ENCODE measurements at regions not wholly inside any gene's neighbourhood (a gene's known extent, or its start where the extent isn't known, plus 50 kb on each side); places are given as distances from the start of the nearest gene placed in this dataset.

- no peak for DNase-seq
Measured at GRCh38 chr3:28104896-28105534, 136.4 kb upstream of the CMC1 start.

GRCh38 chr3:28109829-28110228, 131.6 kb upstream of the CMC1 start:
- no peak for DNase-seq

GRCh38 chr3:28110869-28111268, 130.6 kb upstream of the CMC1 start:
- DNase-seq = no peak

DNA sequence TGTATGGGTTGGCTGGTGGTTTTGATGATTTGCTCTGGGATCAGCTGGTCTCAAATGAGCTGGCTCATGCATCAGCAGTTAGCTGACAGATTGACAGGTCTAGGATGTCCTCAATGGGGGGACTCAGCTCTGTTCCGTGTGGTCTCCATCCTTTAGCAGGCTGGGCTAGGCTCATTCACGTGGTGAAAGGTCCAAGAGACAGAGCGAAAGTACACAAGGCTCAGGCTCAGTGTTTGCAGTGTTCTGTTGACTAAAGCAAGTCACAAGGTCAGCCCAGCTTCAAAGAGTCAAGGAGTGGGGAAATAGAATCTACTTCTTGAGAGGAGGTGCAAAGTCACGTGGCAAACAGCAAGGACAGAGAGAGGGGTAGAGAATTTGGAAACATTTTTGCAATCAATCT, 126.5 kb upstream of the CMC1 start:
- no peak for DNase-seq

GRCh38 chr3:28115316-28115715, 126.1 kb upstream of the CMC1 start:
- DNase-seq = no peak

- DNase-seq = no peak
Measured at GRCh38 chr3:28117598-28117997, 123.8 kb upstream of the CMC1 start.

GRCh38 chr3:28118087-28118486, 123.3 kb upstream of the CMC1 start:
- no peak for DNase-seq

- DNase-seq = peak; percentile 30
Measured at GRCh38 chr3:28122227-28122626, 119.2 kb upstream of the CMC1 start.

GRCh38 chr3:28124882-28125281, 116.5 kb upstream of the CMC1 start:
- DNase-seq = no peak

DNA sequence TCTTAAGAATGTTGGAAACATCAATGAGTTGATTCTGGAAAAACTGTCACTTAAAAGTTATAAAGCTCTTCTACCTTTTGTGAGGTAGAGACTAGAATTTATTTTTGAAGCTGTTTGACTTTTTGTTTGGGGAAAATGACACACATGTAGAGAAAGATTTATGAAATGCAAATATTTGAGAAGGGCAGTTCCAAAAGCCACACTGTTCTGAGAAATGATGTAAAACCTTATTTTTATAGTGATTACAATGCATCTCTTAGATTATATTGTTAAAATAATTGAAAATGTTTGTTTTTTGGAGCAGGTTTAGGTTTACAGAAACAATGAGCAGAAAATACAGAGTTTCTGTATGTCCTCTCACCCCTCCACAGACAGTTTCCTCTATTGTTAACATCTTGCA, 116.1 kb upstream of the CMC1 start:
- DNase-seq = no peak

DNA sequence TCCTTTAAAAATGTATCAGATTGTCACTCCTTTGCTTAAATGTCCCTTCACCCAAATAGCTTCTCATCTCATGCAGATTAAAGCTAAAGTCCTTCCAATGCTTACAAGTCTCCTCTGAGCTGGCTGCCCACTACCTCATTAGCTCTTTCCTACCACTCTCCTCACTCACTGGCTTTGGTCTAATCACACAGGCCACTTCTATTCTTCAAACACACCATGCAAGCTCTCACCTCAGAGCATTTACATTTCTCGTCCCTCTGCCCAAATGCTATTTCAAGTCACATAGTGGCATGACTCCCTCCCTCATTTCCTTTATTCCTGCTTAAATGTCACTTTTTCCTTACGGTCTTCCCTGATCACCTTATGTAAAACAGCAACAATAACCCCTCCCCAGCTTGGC, 110.6 kb upstream of the CMC1 start:
- DNase-seq = no peak

- no peak for DNase-seq
Measured at GRCh38 chr3:28132941-28133340, 108.5 kb upstream of the CMC1 start.

- no peak for DNase-seq
Measured at GRCh38 chr3:28134198-28134597, 107.2 kb upstream of the CMC1 start.

DNA sequence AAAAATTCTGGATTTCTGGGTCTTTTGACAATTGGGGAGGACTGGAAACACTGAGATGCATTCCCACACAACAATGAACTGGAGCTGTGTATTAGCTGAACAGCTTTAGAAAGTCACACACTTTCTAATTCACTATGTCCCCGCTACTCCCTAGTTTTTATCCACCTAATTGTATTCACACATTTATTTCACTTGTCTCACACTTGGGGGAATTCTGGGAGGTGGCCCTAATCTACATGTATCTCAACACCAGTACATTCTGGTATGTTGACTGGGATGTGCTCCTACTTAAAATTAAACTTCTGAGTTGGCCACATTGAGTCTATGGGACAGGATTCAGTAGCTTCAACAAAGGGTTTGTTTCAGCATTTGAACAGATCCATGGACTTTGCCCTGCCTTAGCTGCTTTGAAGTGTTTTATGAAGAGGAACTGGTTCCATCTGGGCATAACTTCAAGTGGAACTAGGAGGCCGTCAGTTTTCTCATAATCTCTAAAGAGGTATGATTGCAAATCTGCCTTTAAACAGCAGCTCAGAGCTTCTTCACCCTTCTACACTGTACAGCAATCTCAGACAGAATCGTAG, 106.5 kb upstream of the CMC1 start:
- no peak for DNase-seq

DNA sequence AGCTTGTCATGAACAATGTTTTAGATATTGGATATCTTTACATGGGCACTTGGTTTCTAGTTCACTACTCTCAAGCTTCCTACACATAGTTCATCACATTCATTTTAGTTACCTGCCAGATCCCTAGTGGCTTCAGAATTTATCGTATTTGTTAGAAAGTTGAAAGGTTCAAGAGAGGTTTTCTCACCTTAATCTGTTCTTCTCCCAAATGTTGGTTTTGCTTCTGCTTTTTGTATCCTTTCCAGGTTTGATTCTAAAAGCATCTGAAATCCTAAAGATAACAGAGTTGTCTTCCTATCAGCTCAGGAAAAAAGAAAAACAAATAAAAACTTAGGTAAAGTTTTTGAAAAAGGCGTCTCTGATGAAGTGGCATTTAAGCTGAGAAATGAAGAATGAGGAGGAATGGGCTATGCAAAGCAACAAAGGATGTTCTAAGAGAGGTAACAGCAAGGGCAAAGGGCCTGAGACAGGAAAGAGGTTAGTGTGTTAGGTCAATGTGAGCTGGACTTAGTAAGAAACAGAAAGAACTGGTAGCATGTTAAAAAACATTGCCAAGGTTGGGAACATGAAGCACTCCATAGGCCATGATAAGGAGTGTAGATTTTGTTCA, 104.7 kb upstream of the CMC1 start:
- no peak for DNase-seq

DNA sequence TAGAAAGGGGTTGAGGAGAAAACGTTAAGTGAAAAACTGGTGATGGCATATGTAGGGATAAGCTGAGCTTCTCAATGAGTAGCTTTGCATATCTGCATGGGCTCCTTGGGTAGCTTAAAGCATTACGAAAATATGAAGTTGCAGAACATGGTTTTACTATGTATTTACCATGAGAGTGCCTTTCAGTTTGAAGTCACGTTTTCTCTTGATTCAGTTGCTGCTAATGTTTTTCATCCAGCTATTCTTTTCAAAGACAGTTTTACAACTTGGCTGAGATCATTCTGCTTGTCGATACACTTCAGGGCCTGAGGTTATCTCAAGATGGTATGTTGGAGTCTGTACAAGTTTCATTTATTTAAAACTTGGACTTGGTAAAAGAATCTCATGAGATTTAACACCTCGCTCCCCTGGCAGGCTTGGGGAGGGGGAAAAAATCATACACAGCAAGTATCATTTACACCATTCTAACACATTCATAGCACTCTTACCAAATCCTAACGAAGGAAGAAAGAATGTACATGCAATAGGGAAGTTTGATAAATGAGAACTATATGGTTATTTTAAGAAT, 103.3 kb upstream of the CMC1 start:
- DNase-seq = no peak

DNA sequence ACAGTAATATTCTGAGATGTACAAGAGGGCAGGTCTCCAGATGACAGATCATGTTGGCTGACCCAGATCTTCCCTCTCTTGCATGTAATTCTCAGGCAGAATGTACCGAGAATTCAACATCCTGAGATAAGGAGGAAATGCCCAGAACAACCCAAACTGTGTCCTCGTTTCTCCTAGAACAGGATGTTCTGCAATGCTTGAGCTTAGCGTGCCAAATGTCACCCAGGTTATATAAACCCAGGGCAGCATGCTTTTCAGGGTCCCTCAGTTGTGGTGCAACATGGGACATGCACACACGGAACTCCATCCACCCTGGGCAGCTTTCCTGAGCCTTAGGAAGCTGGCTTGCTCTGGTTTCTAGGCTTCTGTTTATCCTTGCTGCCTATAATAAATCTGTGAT, 102.1 kb upstream of the CMC1 start:
- no peak for DNase-seq

GRCh38 chr3:28139967-28140634, 101.3 kb upstream of the CMC1 start:
- no peak for DNase-seq

DNA sequence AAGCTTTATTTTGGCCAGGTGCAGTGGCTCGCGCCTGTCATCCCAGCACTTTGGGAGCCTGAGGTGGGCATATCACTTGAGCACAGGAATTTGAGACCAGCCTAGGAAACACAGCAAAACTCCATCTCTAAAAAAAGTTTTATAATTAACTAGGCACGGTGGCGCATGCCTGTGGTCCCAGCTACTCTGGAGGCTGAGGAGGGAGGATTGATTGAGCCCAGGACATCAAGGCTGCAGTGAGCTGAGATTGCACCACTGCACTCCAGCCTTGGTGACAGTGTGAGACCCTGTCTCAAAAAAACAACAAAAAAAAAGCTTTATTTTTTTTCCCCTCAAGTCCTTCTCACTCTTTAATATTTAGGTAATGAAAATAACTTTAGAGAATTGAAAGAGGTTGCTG, 100.8 kb upstream of the CMC1 start:
- no peak for DNase-seq

DNA sequence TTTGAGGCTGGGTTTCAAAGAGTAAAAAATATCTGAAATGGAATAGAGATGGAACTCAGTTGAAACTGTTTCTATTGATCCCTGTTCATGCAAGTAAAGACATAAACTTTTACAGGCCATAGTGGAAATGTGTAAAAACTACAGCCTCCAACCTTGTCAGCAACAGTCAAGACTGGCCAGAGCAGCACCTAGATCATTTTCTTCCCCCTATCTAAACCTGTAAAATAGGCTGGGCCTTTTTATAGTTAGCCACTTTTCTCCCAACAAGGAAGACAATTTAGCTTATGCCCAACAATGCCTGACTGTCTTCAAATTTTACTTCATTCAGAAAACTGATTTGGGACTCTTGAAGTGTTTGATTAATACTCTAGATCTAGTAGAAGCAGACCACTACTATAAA, 91.5 kb upstream of the CMC1 start:
- DNase-seq = no peak

GRCh38 chr3:28150465-28151206, 90.8 kb upstream of the CMC1 start:
- DNase-seq = no peak

GRCh38 chr3:28151207-28151550, 90.2 kb upstream of the CMC1 start:
- DNase-seq = no peak

- no peak for DNase-seq
Measured at GRCh38 chr3:28151608-28152228, 89.7 kb upstream of the CMC1 start.
